GM12878 (cell line): ENCODE measurements at regions not wholly inside any gene's neighbourhood (a gene's known extent, or its start where the extent isn't known, plus 50 kb on each side); places are given as distances from the start of the nearest gene placed in this dataset.

Experiments used
- LARP7 ChIP-seq: fragments of 450-650 bp; IDR thresholded peaks from 2 replicates; pipeline ENCODE4 v1.6.1; 2017; ENCODE audit warnings: mild to moderate bottlenecking
- MEF2B ChIP-seq: fragments of 450-650 bp; IDR thresholded peaks from 2 replicates; pipeline ENCODE4 v1.6.1; 2018; ENCODE audit warnings: mild to moderate bottlenecking, moderate library complexity; ENCODE audit not compliant: partially characterized antibody, poor library complexity, severe bottlenecking
- RAD21 ChIP-seq: IDR thresholded peaks from 2 replicates; pipeline ENCODE4 v1.6.1; 2011; ENCODE audit warnings: mild to moderate bottlenecking, low read depth, low read length, moderate library complexity; ENCODE audit not compliant: insufficient read depth
- SMARCA5 ChIP-seq: fragments of 450-650 bp; IDR thresholded peaks from 2 replicates; pipeline ENCODE4 v1.6.1; 2017; ENCODE audit warnings: mild to moderate bottlenecking
- SPI1 ChIP-seq: IDR thresholded peaks from 2 replicates; pipeline ENCODE4 v1.6.1; 2011; ENCODE audit warnings: low read depth, mild to moderate bottlenecking, low read length, moderate library complexity, borderline replicate concordance; ENCODE audit not compliant: insufficient read depth
- TF ChIP-seq, protein P1 (sequence below), 3 experiments: IDR thresholded peaks in 2 of 3; conservative IDR thresholded peaks in 1 of 3; 2 replicates each; pipeline ENCODE4 v1.5.1; 2011; ENCODE audit warnings: low read depth in 3 of 3, low read length in 3 of 3, mild to moderate bottlenecking in 3 of 3, control low read depth in 2 of 3, moderate library complexity in 2 of 3, inconsistent platforms in 1 of 3, mixed read lengths in 1 of 3; ENCODE audit not compliant: control insufficient read depth in 2 of 3, insufficient read depth in 1 of 3; ENCODE audit errors: extremely low read depth in 1 of 3
- TF ChIP-seq, protein P2 (sequence below): fragments of 450-650 bp; IDR thresholded peaks from 2 replicates; pipeline ENCODE4 v1.6.1; 2014; ENCODE audit warnings: mild to moderate bottlenecking

- TF ChIP-seq SPI1 (no peak), MEF2B (no peak), RAD21 (no peak), LARP7 (no peak), SMARCA5 (no peak)
- TF ChIP-seq, protein P1, sequence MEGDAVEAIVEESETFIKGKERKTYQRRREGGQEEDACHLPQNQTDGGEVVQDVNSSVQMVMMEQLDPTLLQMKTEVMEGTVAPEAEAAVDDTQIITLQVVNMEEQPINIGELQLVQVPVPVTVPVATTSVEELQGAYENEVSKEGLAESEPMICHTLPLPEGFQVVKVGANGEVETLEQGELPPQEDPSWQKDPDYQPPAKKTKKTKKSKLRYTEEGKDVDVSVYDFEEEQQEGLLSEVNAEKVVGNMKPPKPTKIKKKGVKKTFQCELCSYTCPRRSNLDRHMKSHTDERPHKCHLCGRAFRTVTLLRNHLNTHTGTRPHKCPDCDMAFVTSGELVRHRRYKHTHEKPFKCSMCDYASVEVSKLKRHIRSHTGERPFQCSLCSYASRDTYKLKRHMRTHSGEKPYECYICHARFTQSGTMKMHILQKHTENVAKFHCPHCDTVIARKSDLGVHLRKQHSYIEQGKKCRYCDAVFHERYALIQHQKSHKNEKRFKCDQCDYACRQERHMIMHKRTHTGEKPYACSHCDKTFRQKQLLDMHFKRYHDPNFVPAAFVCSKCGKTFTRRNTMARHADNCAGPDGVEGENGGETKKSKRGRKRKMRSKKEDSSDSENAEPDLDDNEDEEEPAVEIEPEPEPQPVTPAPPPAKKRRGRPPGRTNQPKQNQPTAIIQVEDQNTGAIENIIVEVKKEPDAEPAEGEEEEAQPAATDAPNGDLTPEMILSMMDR (IDR thresholded peaks at IDR 0.05 in 2 of 3, conservative IDR thresholded peaks at IDR 0.05 in 1 of 3; ENCODE audit: control insufficient read depth in 2 of 3, extremely low read depth in 1 of 3, insufficient read depth in 1 of 3, low read depth in 3 of 3, low read length in 3 of 3) = no peak
- TF ChIP-seq, protein P2, sequence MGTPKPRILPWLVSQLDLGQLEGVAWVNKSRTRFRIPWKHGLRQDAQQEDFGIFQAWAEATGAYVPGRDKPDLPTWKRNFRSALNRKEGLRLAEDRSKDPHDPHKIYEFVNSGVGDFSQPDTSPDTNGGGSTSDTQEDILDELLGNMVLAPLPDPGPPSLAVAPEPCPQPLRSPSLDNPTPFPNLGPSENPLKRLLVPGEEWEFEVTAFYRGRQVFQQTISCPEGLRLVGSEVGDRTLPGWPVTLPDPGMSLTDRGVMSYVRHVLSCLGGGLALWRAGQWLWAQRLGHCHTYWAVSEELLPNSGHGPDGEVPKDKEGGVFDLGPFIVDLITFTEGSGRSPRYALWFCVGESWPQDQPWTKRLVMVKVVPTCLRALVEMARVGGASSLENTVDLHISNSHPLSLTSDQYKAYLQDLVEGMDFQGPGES = no peak
Measured at GRCh38 chr2:22616031-22616430, 768.9 kb upstream of the KLHL29 start.
